ENCODE measurements at regions not wholly inside any gene's neighbourhood (a gene's known extent, or its start where the extent isn't known, plus 50 kb on each side); places are given as distances from the start of the nearest gene placed in this dataset.

GRCh38 chr7:119395024-119395423 is 878.0 kb upstream of the KCND2 start:
- Mint-ChIP-seq H3K9me3 (no peaks in the 10 kb centered on the region), H3K36me3 (ENCODE audit: low read depth) (no peaks in the 10 kb centered on the region), H3K4me3 (no peak overlapping the region), H3K27ac (no peak overlapping the region), H3K4me1 (ENCODE audit: low read depth) (no peaks in the 10 kb centered on the region), H3K27me3 (ENCODE audit: low read depth) (no peaks in the 10 kb centered on the region)
- intact Hi-C loops (cut with micrococcal nuclease) = no loop called here
- DNase-seq = no peak
- CTCF ChIA-PET = no interaction called here

- intact Hi-C loops (cut with micrococcal nuclease) = no loop called here
- no peaks in the 10 kb centered on the region for H3K9me3 Mint-ChIP-seq
- H3K27me3 Mint-ChIP-seq (ENCODE audit: low read depth) = no peaks in the 10 kb centered on the region
- H3K4me3 Mint-ChIP-seq = no peak overlapping the region
- H3K4me1 Mint-ChIP-seq (ENCODE audit: low read depth) = no peaks in the 10 kb centered on the region
- CTCF ChIA-PET = interaction anchor here (0.7 kb wide), 1 partner anchor 863 kb away, joined by 3 read pairs; no protein-coding TSS in a partner anchor
- no peaks in the 10 kb centered on the region for H3K36me3 Mint-ChIP-seq (ENCODE audit: low read depth)
- no peak overlapping the region for H3K27ac Mint-ChIP-seq
- DNase-seq = no peak
These were observed 875.8 kb upstream of the KCND2 start for GRCh38 chr7:119397156-119397555.

DNA sequence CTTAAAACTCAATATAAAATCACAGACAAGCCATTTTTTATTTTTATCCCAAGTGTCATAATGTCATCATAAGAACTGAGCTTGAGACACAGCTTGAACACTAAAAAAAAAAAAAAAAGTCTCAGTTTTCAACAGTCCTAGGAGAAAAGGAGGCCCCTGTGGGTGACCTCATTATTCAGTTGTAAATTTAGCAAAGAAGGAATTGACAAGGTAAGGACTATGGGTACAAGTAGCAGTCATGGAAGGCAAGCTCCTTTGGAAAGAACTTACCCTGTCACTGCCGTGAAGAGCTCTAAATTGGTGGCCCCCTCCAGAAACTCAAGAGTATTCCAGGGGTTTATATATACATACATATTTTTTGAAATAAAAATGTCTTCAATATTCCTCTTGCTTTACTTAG is 864.4 kb upstream of the KCND2 start:
- intact Hi-C loops (cut with micrococcal nuclease) = no loop called here
- H3K27me3 Mint-ChIP-seq (ENCODE audit: low read depth) = no peaks in the 10 kb centered on the region
- H3K4me3 Mint-ChIP-seq = no peak overlapping the region
- CTCF ChIA-PET = no interaction called here
- H3K27ac Mint-ChIP-seq = no peak overlapping the region
- no peaks in the 10 kb centered on the region for H3K36me3 Mint-ChIP-seq (ENCODE audit: low read depth)
- DNase-seq = no peak
- H3K4me1 Mint-ChIP-seq (ENCODE audit: low read depth) = no peaks in the 10 kb centered on the region
- peaks cover 8% of the 10 kb centered on the region for H3K9me3 Mint-ChIP-seq

- Mint-ChIP-seq H3K4me1 (ENCODE audit: low read depth) (no peaks in the 10 kb centered on the region), H3K27me3 (ENCODE audit: low read depth) (no peaks in the 10 kb centered on the region), H3K4me3 (no peak overlapping the region), H3K27ac (no peak overlapping the region), H3K9me3 (peaks cover 8% of the 10 kb centered on the region), H3K36me3 (ENCODE audit: low read depth) (no peaks in the 10 kb centered on the region)
- intact Hi-C loops (cut with micrococcal nuclease) = no loop called here
- CTCF ChIA-PET = no interaction called here
- no peak for DNase-seq
These were observed 859.6 kb upstream of the KCND2 start for GRCh38 chr7:119413314-119413805.

DNA sequence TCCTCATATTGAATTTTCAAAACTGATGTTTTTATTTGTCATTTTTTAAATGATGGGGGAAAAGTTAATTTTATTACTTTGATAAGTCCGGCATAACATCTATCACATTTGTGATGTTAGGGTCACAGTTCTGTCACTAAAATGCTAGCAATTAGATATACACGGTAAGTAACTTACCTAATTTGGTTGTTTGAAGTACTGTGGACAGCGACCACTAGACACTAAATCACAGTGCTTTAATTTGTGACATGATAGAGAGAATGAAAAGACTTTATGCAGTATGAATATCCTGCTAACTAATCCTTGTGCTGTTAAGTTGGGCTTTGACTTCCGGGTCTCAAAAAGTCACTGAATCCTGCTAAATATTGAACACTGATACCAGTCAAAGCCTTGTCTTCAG is 857.3 kb upstream of the KCND2 start:
- intact Hi-C loops (cut with micrococcal nuclease) = no loop called here
- CTCF ChIA-PET = no interaction called here
- Mint-ChIP-seq H3K4me1 (ENCODE audit: low read depth) (no peaks in the 10 kb centered on the region), H3K4me3 (no peak overlapping the region), H3K27ac (no peak overlapping the region), H3K36me3 (ENCODE audit: low read depth) (no peaks in the 10 kb centered on the region), H3K9me3 (peaks cover 9% of the 10 kb centered on the region), H3K27me3 (ENCODE audit: low read depth) (no peaks in the 10 kb centered on the region)
- no peak for DNase-seq

- intact Hi-C loops (cut with micrococcal nuclease) = no loop called here
- Mint-ChIP-seq H3K27ac (no peak overlapping the region), H3K36me3 (ENCODE audit: low read depth) (no peaks in the 10 kb centered on the region), H3K27me3 (ENCODE audit: low read depth) (no peaks in the 10 kb centered on the region), H3K9me3 (peaks cover 3% of the 10 kb centered on the region), H3K4me3 (no peak overlapping the region), H3K4me1 (ENCODE audit: low read depth) (no peaks in the 10 kb centered on the region)
- no peak for DNase-seq
- CTCF ChIA-PET = no interaction called here
These were observed 851.3 kb upstream of the KCND2 start for GRCh38 chr7:119421657-119422056.

- DNase-seq = no peak
- Mint-ChIP-seq H3K4me3 (no peak overlapping the region), H3K36me3 (ENCODE audit: low read depth) (no peaks in the 10 kb centered on the region), H3K27me3 (ENCODE audit: low read depth) (no peaks in the 10 kb centered on the region), H3K9me3 (peaks cover 14% of the 10 kb centered on the region), H3K4me1 (ENCODE audit: low read depth) (no peaks in the 10 kb centered on the region), H3K27ac (no peak overlapping the region)
- intact Hi-C loops (cut with micrococcal nuclease) = no loop called here
- CTCF ChIA-PET = no interaction called here
These were observed 836.1 kb upstream of the KCND2 start for GRCh38 chr7:119436882-119437281.

GRCh38 chr7:119438315-119438714 is 834.7 kb upstream of the KCND2 start:
- CTCF ChIA-PET = no interaction called here
- intact Hi-C loops (cut with micrococcal nuclease) = no loop called here
- no peak overlapping the region for H3K4me3 Mint-ChIP-seq
- H3K4me1 Mint-ChIP-seq (ENCODE audit: low read depth) = no peaks in the 10 kb centered on the region
- peaks cover 17% of the 10 kb centered on the region for H3K9me3 Mint-ChIP-seq
- no peak for DNase-seq
- H3K27ac Mint-ChIP-seq = no peak overlapping the region
- no peaks in the 10 kb centered on the region for H3K27me3 Mint-ChIP-seq (ENCODE audit: low read depth)
- H3K36me3 Mint-ChIP-seq (ENCODE audit: low read depth) = no peaks in the 10 kb centered on the region

DNA sequence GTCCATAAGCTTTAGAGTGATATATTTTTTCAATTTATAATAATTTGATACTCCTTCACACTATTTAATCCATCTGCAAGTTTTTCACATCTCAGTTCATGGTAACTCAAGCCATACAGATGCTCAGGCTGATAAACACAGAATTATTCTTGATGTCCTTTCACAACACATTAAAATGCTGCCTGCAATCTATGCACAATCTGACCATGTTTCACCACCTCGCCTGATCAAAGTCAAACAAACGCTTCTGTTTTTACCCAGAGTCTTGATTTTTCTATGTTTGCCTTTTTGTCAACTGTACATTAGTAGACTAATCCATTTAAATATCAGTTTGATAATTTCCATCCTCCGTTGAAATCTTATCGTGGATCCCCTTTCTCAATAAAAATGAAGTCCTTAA is 833.8 kb upstream of the KCND2 start:
- Mint-ChIP-seq H3K36me3 (ENCODE audit: low read depth) (no peaks in the 10 kb centered on the region), H3K4me3 (no peak overlapping the region), H3K27me3 (ENCODE audit: low read depth) (no peaks in the 10 kb centered on the region), H3K9me3 (peaks cover 16% of the 10 kb centered on the region), H3K4me1 (ENCODE audit: low read depth) (no peaks in the 10 kb centered on the region), H3K27ac (no peak overlapping the region)
- DNase-seq = no peak
- CTCF ChIA-PET = no interaction called here
- intact Hi-C loops (cut with micrococcal nuclease) = no loop called here

GRCh38 chr7:119452401-119452800 is 820.6 kb upstream of the KCND2 start:
- intact Hi-C loops (cut with micrococcal nuclease) = no loop called here

DNA sequence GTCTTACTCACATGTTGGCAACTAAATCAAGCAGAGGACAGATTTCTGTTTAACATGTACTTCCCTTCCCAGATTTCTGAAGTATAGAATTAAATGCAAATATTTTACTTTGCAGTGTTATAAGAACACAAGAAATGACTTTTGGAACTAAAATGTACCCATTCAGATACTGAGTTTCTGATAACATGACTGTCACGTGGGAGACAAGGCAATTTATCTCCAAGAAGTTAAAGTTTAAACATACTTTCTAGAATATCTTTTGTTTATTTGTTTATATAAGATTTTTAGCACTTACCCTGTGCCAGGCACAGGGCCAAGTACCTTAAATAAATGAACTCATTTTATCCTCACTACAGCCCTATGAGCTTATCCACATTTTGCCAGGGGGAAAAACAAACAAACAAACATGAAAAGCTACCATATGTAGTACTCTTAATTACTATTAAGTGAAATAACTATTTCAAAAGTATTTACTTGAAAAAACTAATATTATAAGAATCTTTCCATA is 807.1 kb upstream of the KCND2 start:
- Mint-ChIP-seq H3K4me3 (no peak overlapping the region), H3K27me3 (ENCODE audit: low read depth) (no peaks in the 10 kb centered on the region), H3K9me3 (no peaks in the 10 kb centered on the region), H3K27ac (no peak overlapping the region), H3K4me1 (ENCODE audit: low read depth) (no peaks in the 10 kb centered on the region), H3K36me3 (ENCODE audit: low read depth) (no peaks in the 10 kb centered on the region)
- CTCF ChIA-PET = no interaction called here
- DNase-seq = no peak
- intact Hi-C loops (cut with micrococcal nuclease) = no loop called here

More at GRCh38 chr7:119452401-119452800, 820.6 kb upstream of the KCND2 start:
- peaks cover 6% of the 10 kb centered on the region for H3K9me3 Mint-ChIP-seq
- H3K27ac Mint-ChIP-seq = no peak overlapping the region
- no peak for DNase-seq
- H3K36me3 Mint-ChIP-seq (ENCODE audit: low read depth) = no peaks in the 10 kb centered on the region
- no peaks in the 10 kb centered on the region for H3K4me1 Mint-ChIP-seq (ENCODE audit: low read depth)
- no peak overlapping the region for H3K4me3 Mint-ChIP-seq
- H3K27me3 Mint-ChIP-seq (ENCODE audit: low read depth) = no peaks in the 10 kb centered on the region
- CTCF ChIA-PET = interaction anchor here (0.7 kb wide), 1 partner anchor 1319 kb away, joined by 3 read pairs; no protein-coding TSS in a partner anchor

DNA sequence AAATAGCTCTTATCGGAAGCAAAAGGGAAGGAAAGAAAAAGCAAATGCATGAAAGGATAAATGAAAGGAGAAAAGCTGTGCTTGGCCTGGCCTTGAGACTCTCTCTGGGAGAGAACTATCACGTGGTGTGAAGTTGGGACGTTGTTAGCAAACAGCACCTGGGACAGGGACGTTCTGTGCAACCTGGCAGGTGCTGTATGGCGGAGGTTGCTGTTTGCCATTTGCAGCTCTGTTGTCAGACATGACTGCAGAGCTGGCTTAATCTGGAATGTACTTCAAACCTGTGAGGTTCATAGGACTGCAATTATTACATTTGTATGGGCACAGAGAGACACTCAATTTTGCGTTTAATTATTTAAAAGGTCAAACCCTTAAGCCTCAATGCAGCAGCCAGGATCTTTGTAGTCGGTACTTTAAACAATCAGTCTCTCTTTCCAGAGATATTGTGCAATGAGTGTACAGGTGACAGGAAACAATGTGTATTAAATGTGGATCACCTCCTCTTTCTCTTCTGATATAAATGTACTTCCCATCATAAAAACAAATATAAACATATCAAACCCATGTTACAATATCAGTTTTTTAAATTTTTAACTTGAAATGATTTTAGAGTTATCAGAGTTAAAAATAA is 800.5 kb upstream of the KCND2 start:
- Mint-ChIP-seq H3K9me3 (no peaks in the 10 kb centered on the region), H3K4me1 (ENCODE audit: low read depth) (no peaks in the 10 kb centered on the region), H3K36me3 (ENCODE audit: low read depth) (no peaks in the 10 kb centered on the region), H3K27ac (no peak overlapping the region), H3K4me3 (no peak overlapping the region), H3K27me3 (ENCODE audit: low read depth) (no peaks in the 10 kb centered on the region)
- intact Hi-C loops (cut with micrococcal nuclease) = no loop called here
- CTCF ChIA-PET = no interaction called here
- no peak for DNase-seq

GRCh38 chr7:119482209-119482608 is 790.8 kb upstream of the KCND2 start:
- H3K4me3 Mint-ChIP-seq = no peak overlapping the region
- no peaks in the 10 kb centered on the region for H3K4me1 Mint-ChIP-seq (ENCODE audit: low read depth)
- CTCF ChIA-PET = no interaction called here
- peaks cover 10% of the 10 kb centered on the region for H3K9me3 Mint-ChIP-seq
- H3K36me3 Mint-ChIP-seq (ENCODE audit: low read depth) = no peaks in the 10 kb centered on the region
- no peaks in the 10 kb centered on the region for H3K27me3 Mint-ChIP-seq (ENCODE audit: low read depth)
- H3K27ac Mint-ChIP-seq = no peak overlapping the region
- intact Hi-C loops (cut with micrococcal nuclease) = no loop called here
- no peak for DNase-seq
